GM18508 (cell line): ENCODE measurements at regions not wholly inside any gene's neighbourhood (a gene's known extent, or its start where the extent isn't known, plus 50 kb on each side); places are given as distances from the start of the nearest gene placed in this dataset.

Experiments
- ATAC-seq: cut with Tn5 transposase; IDR thresholded peaks from one replicate; pipeline ENCODE4 v1.9.1; 2021; ENCODE audit warnings: moderate number of reproducible peaks; ENCODE audit not compliant: insufficient read depth, unreplicated experiment

- no peak for ATAC-seq
Observed at GRCh38 chr7:18081617-18082016, 54.0 kb upstream of the PRPS1L1 start.

GRCh38 chr7:18082169-18082568 lies 54.5 kb upstream of the PRPS1L1 start:
- no peak for ATAC-seq

GRCh38 chr7:18086165-18087025 lies 58.7 kb upstream of the PRPS1L1 start:
- ATAC-seq = no peak

GRCh38 chr7:18087026-18087686 lies 59.5 kb upstream of the PRPS1L1 start:
- no peak for ATAC-seq

- ATAC-seq = no peak
Observed at GRCh38 chr7:18087687-18088078, 60.0 kb upstream of the PRPS1L1 start.

GRCh38 chr7:18096087-18096486 lies 68.4 kb upstream of the PRPS1L1 start:
- ATAC-seq = no peak

GRCh38 chr7:18102576-18102975 lies 74.9 kb upstream of the PRPS1L1 start:
- ATAC-seq = no peak

- no peak for ATAC-seq
Observed at GRCh38 chr7:18103436-18104218, 76.0 kb upstream of the PRPS1L1 start.

- ATAC-seq = no peak
Observed at GRCh38 chr7:18109762-18110161, 82.1 kb upstream of the PRPS1L1 start.

- no peak for ATAC-seq
Observed at GRCh38 chr7:18116661-18117060, 89.0 kb upstream of the PRPS1L1 start.

GRCh38 chr7:18117482-18117881 lies 89.8 kb upstream of the PRPS1L1 start:
- no peak for ATAC-seq

GRCh38 chr7:18119985-18120384 lies 92.3 kb upstream of the PRPS1L1 start:
- ATAC-seq = no peak

GRCh38 chr7:18123508-18124239 lies 96.0 kb upstream of the PRPS1L1 start:
- no peak for ATAC-seq

- no peak for ATAC-seq
Observed at GRCh38 chr7:18125476-18125875, 97.8 kb upstream of the PRPS1L1 start.

- no peak for ATAC-seq
Observed at GRCh38 chr7:18126281-18126680, 98.6 kb upstream of the PRPS1L1 start.

GRCh38 chr7:18128846-18129245 lies 101.2 kb upstream of the PRPS1L1 start:
- ATAC-seq = no peak

- ATAC-seq = no peak
Observed at GRCh38 chr7:18132811-18133210, 105.2 kb upstream of the PRPS1L1 start.

- no peak for ATAC-seq
Observed at GRCh38 chr7:18133921-18134320, 106.3 kb upstream of the PRPS1L1 start.

- ATAC-seq = no peak
Observed at GRCh38 chr7:18140943-18141342, 113.3 kb upstream of the PRPS1L1 start.

- ATAC-seq = no peak
Observed at GRCh38 chr7:18144166-18144565, 116.5 kb upstream of the PRPS1L1 start.
